Small intestine (tissue), 7 donors: ENCODE measurements at regions not wholly inside any gene's neighbourhood (a gene's known extent, or its start where the extent isn't known, plus 50 kb on each side); places are given as distances from the start of the nearest gene placed in this dataset.

Experiments used
- DNase-seq, 2 donors: peaks; one replicate each; pipeline versions ENCODE4 v3.0.0 to v3.0.0-alpha.2; 2013
- FAIRE-seq: peaks from 2 replicates; lab custom pipeline; 2012; peaks lifted over from hg19 to GRCh38; lab: Jason Lieb, UNC
- H3K27ac ChIP-seq, 3 donors: one replicate each; pipeline ENCODE4 v1.5.1; 2013; ENCODE audit warnings: low read length in 2 of 3, mild to moderate bottlenecking in 2 of 3, control low read depth in 1 of 3, inconsistent platforms in 1 of 3, low read depth in 1 of 3, moderate library complexity in 1 of 3
- H3K27me3 ChIP-seq, 3 donors: one replicate each; pipeline ENCODE4 v1.6.1; 2013; ENCODE audit warnings: low read length in 3 of 3, inconsistent platforms in 1 of 3; ENCODE audit not compliant: control insufficient read depth in 3 of 3, insufficient read depth in 3 of 3
- H3K36me3 ChIP-seq, 3 donors: one replicate each; pipeline ENCODE4 v1.6.1; 2013; ENCODE audit warnings: low read length in 3 of 3, inconsistent platforms in 1 of 3, low read depth in 1 of 3, mild to moderate bottlenecking in 1 of 3, moderate library complexity in 1 of 3; ENCODE audit not compliant: control insufficient read depth in 3 of 3, insufficient read depth in 2 of 3
- H3K4me1 ChIP-seq, 3 donors: one replicate each; pipeline ENCODE4 v1.6.1; 2013; ENCODE audit warnings: low read length in 2 of 3, inconsistent platforms in 1 of 3, low read depth in 1 of 3, mild to moderate bottlenecking in 1 of 3, moderate library complexity in 1 of 3; ENCODE audit not compliant: control insufficient read depth in 3 of 3, insufficient read depth in 2 of 3
- H3K4me3 ChIP-seq, 3 donors: one replicate each; pipeline ENCODE4 v1.5.1; 2013; ENCODE audit warnings: low read length in 3 of 3, control low read depth in 1 of 3, inconsistent platforms in 1 of 3, low read depth in 1 of 3, mild to moderate bottlenecking in 1 of 3, moderate library complexity in 1 of 3
- H3K9me3 ChIP-seq, 2 donors: one replicate each; pipeline ENCODE4 v1.6.1; 2013; ENCODE audit warnings: low read depth in 1 of 2, low read length in 1 of 2; ENCODE audit not compliant: control insufficient read depth in 2 of 2, insufficient read depth in 1 of 2
- WGBS, 3 donors: extraction: QIAGEN DNeasy Blood & Tissue Kit; methylation state at CpG; one replicate each; pipeline ENCODE4 v1.1.7; 2013; 5-methylcytosine and 5-hydroxymethylcytosine counted together
- donor health status: healthy with polysubstance abuse.
- donor health status: control.
- donor health status: control.
- donor health status: Bipolar disorder and iron deficiency.
- donor health status: healthy.

GRCh38 chr2:70381821-70382220 is 80.0 kb upstream of the FAM136A start:
- FAIRE-seq, result no peak
- H3K27ac ChIP-seq, result no peak overlapping the region
- 25 to 50% (median 34%) methylated on average over 6 of the region's 6 CpGs for WGBS, 3 donors

GRCh38 chr2:70381235-70381634 is 79.4 kb upstream of the FAM136A start:
- no peaks in the 10 kb centered on the region for H3K4me1 ChIP-seq
- H3K27ac ChIP-seq, result no peak overlapping the region
- peaks cover 0 to 3% of the 10 kb centered on the region in 2 donors for H3K9me3 ChIP-seq
- H3K27me3 ChIP-seq, result peaks cover 0 to 5% (median 0%) of the 10 kb centered on the region in 3 donors
- FAIRE-seq, result no peak
- H3K36me3 ChIP-seq, result no peaks in the 10 kb centered on the region
- 33 to 48% (median 36%) methylated on average over 1 of the region's 1 CpG for WGBS, 3 donors
- no peak for DNase-seq
- no peak overlapping the region for H3K4me3 ChIP-seq

More at GRCh38 chr2:70381821-70382220, 80.0 kb upstream of the FAM136A start:
- DNase-seq, result peak in 1 of 2 donors; percentile 37
- peaks cover 0 to 3% of the 10 kb centered on the region in 2 donors for H3K9me3 ChIP-seq
- no peaks in the 10 kb centered on the region for H3K4me1 ChIP-seq
- no peak overlapping the region for H3K4me3 ChIP-seq
- H3K27me3 ChIP-seq, result peaks cover 0 to 5% (median 0%) of the 10 kb centered on the region in 3 donors
- H3K36me3 ChIP-seq, result no peaks in the 10 kb centered on the region

GRCh38 chr2:70380621-70381020 is 78.8 kb upstream of the FAM136A start:
- peaks cover 0 to 3% of the 10 kb centered on the region in 2 donors for H3K9me3 ChIP-seq
- no peak overlapping the region for H3K27ac ChIP-seq
- H3K4me3 ChIP-seq, result no peak overlapping the region
- no peak for FAIRE-seq
- DNase-seq, result no peak
- no peaks in the 10 kb centered on the region for H3K36me3 ChIP-seq
- no peaks in the 10 kb centered on the region for H3K4me1 ChIP-seq
- 73 to 77% (median 77%) methylated on average over 4 of the region's 4 CpGs for WGBS, 3 donors
- H3K27me3 ChIP-seq, result peaks cover 0 to 5% (median 2%) of the 10 kb centered on the region in 3 donors

GRCh38 chr2:70374616-70375015 is 72.7 kb upstream of the FAM136A start:
- Histone ChIP-seq H3K27ac (no peak overlapping the region), H3K9me3 (peaks cover 0 to 3% of the 10 kb centered on the region in 2 donors), H3K4me1 (no peaks in the 10 kb centered on the region), H3K4me3 (no peak overlapping the region), H3K27me3 (peaks cover 0 to 2% (median 0%) of the 10 kb centered on the region in 3 donors), H3K36me3 (no peaks in the 10 kb centered on the region)
- 48 to 76% (median 58%) methylated on average over 2 of the region's 2 CpGs for WGBS, 3 donors
- FAIRE-seq (no peak), DNase-seq (no peak)

- Histone ChIP-seq H3K36me3 (no peaks in the 10 kb centered on the region), H3K4me3 (no peak overlapping the region), H3K4me1 (no peaks in the 10 kb centered on the region), H3K27ac (no peak overlapping the region), H3K27me3 (peaks cover 0 to 2% (median 0%) of the 10 kb centered on the region in 3 donors), H3K9me3 (peaks cover 0 to 3% of the 10 kb centered on the region in 2 donors)
- DNase-seq, result no peak
- WGBS, 3 donors, result 66 to 81% (median 70%) methylated on average over 3 of the region's 3 CpGs
- no peak for FAIRE-seq
These were observed 69.9 kb upstream of the FAM136A start for GRCh38 chr2:70371753-70372152.

- H3K4me3 ChIP-seq, result no peak overlapping the region
- H3K27me3 ChIP-seq, result no peaks in the 10 kb centered on the region
- H3K27ac ChIP-seq, result no peak overlapping the region
- no peaks in the 10 kb centered on the region for H3K36me3 ChIP-seq
- H3K4me1 ChIP-seq, result no peaks in the 10 kb centered on the region
- WGBS, 3 donors, result 40 to 58% (median 51%) methylated on average over 5 of the region's 5 CpGs
- DNase-seq, result no peak
- no peak for FAIRE-seq
- peaks cover 0 to 3% of the 10 kb centered on the region in 2 donors for H3K9me3 ChIP-seq
These were observed 67.2 kb upstream of the FAM136A start for GRCh38 chr2:70369082-70369481.

GRCh38 chr2:70368545-70368944 is 66.7 kb upstream of the FAM136A start:
- FAIRE-seq (no peak), DNase-seq (no peak)
- peaks cover 0 to 3% of the 10 kb centered on the region in 2 donors for H3K9me3 ChIP-seq
- H3K4me3 ChIP-seq, result no peak overlapping the region
- no peaks in the 10 kb centered on the region for H3K4me1 ChIP-seq
- H3K27ac ChIP-seq, result no peak overlapping the region
- no peaks in the 10 kb centered on the region for H3K27me3 ChIP-seq
- WGBS, 3 donors, result 33 to 65% (median 36%) methylated on average over 4 of the region's 4 CpGs
- no peaks in the 10 kb centered on the region for H3K36me3 ChIP-seq

- Histone ChIP-seq H3K27ac (no peak overlapping the region), H3K36me3 (no peaks in the 10 kb centered on the region), H3K27me3 (no peaks in the 10 kb centered on the region), H3K4me1 (no peaks in the 10 kb centered on the region), H3K9me3 (peaks cover 0 to 2% of the 10 kb centered on the region in 2 donors), H3K4me3 (no peak overlapping the region)
- FAIRE-seq, result no peak
- WGBS, 3 donors, result 6 to 43% (median 28%) methylated on average over 8 of the region's 8 CpGs
- DNase-seq, result peak; percentile 36 to 61
These were observed 66.0 kb upstream of the FAM136A start for GRCh38 chr2:70367722-70368323.

GRCh38 chr2:70362661-70363060 is 60.8 kb upstream of the FAM136A start:
- Histone ChIP-seq H3K9me3 (peaks cover 0 to 4% of the 10 kb centered on the region in 2 donors), H3K4me1 (no peaks in the 10 kb centered on the region), H3K27me3 (no peaks in the 10 kb centered on the region), H3K27ac (no peak overlapping the region), H3K36me3 (no peaks in the 10 kb centered on the region), H3K4me3 (no peak overlapping the region)
- FAIRE-seq, result no peak
- DNase-seq, result no peak
- WGBS, 3 donors, result 65 to 71% (median 71%) methylated on average over 6 of the region's 6 CpGs
